Gastroesophageal sphincter (tissue), 4 donors: ENCODE measurements at regions not wholly inside any gene's neighbourhood (a gene's known extent, or its start where the extent isn't known, plus 50 kb on each side); places are given as distances from the start of the nearest gene placed in this dataset.

ENCODE experiments used
- ATAC-seq: fragments of 150-250 bp; one replicate; pipeline ENCODE4 v1.9.1; 2016; ENCODE audit warnings: mild to moderate bottlenecking, moderate library complexity
- H3K27ac ChIP-seq, 4 donors: fragments of 200-600 bp; sonication (generic) in 3 of 4; 1 replicate in 3 of 4; 2 replicates in 1 of 4; pipeline ENCODE4 v1.5.1; 2016 to 2019
- H3K27me3 ChIP-seq: fragments of 200-600 bp; sonication (generic); one replicate; pipeline ENCODE4 v1.5.1; 2019
- H3K36me3 ChIP-seq, 2 donors: fragments of 200-600 bp; sonication (generic); one replicate each; pipeline ENCODE4 v1.5.1; 2019; ENCODE audit warnings: control low read depth in 1 of 2
- H3K4me1 ChIP-seq, 3 donors: fragments of 200-600 bp; sonication (generic); 1 replicate in 2 of 3; 2 replicates in 1 of 3; pipeline ENCODE4 v1.5.1; 2016 to 2019; ENCODE audit warnings: control low read depth in 2 of 3
- H3K4me3 ChIP-seq, 2 donors: fragments of 200-600 bp; sonication (generic); one replicate each; pipeline ENCODE4 v1.5.1; 2019; ENCODE audit warnings: mild to moderate bottlenecking in 1 of 2, moderate library complexity in 1 of 2
- H3K9me3 ChIP-seq, 3 donors: fragments of 200-600 bp; sonication (generic); one replicate each; pipeline ENCODE4 v1.5.1; 2017 to 2019; ENCODE audit warnings: control low read depth in 2 of 3
- EP300 ChIP-seq: sonication (generic); formaldehyde crosslinking; IDR thresholded peaks from one replicate; pipeline ENCODE4 v1.6.1; 2017; ENCODE audit warnings: antibody characterized with exemption, mild to moderate bottlenecking
- POLR2A ChIP-seq, 2 donors: fragments of 450-650 bp; IDR thresholded peaks; one replicate each; pipeline ENCODE4 v1.6.1; 2017; ENCODE audit warnings: antibody characterized with exemption in 2 of 2, mild to moderate bottlenecking in 2 of 2, moderate library complexity in 1 of 2
- POLR2AphosphoS5 ChIP-seq: sonication (generic); formaldehyde crosslinking; IDR thresholded peaks from one replicate; pipeline ENCODE4 v1.6.1; 2017; ENCODE audit warnings: antibody characterized with exemption
- WGBS, 2 donors: methylation state at CpG; one replicate each; pipeline ENCODE4 v1.1.5; 2018; ENCODE audit warnings: low coverage in 1 of 2; 5-methylcytosine and 5-hydroxymethylcytosine counted together
- TF ChIP-seq, protein P1 (sequence below), 4 experiments: fragments of 200-600 bp in 2 of 4; fragments of 450-650 bp in 2 of 4; sonication (generic) in 1 of 4; IDR thresholded peaks; one replicate each; pipeline ENCODE4 v1.5.1; 2017 to 2019; ENCODE audit warnings: antibody characterized with exemption in 4 of 4, mild to moderate bottlenecking in 2 of 4, moderate library complexity in 2 of 4

- no peak overlapping the region for H3K4me3 ChIP-seq
- TF ChIP-seq, protein P1, sequence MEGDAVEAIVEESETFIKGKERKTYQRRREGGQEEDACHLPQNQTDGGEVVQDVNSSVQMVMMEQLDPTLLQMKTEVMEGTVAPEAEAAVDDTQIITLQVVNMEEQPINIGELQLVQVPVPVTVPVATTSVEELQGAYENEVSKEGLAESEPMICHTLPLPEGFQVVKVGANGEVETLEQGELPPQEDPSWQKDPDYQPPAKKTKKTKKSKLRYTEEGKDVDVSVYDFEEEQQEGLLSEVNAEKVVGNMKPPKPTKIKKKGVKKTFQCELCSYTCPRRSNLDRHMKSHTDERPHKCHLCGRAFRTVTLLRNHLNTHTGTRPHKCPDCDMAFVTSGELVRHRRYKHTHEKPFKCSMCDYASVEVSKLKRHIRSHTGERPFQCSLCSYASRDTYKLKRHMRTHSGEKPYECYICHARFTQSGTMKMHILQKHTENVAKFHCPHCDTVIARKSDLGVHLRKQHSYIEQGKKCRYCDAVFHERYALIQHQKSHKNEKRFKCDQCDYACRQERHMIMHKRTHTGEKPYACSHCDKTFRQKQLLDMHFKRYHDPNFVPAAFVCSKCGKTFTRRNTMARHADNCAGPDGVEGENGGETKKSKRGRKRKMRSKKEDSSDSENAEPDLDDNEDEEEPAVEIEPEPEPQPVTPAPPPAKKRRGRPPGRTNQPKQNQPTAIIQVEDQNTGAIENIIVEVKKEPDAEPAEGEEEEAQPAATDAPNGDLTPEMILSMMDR (IDR thresholded peaks at IDR 0.05) = no peak
- TF ChIP-seq EP300 (no peak), POLR2AphosphoS5 (no peak), POLR2A (IDR thresholded peaks at IDR 0.05) (no peak)
- no peaks in the 10 kb centered on the region for H3K36me3 ChIP-seq
- no peaks in the 10 kb centered on the region for H3K4me1 ChIP-seq
- no peaks in the 10 kb centered on the region for H3K27me3 ChIP-seq
- no peaks in the 10 kb centered on the region for H3K9me3 ChIP-seq
- no peak overlapping the region for H3K27ac ChIP-seq
- 94 to 95% methylated on average over 4 of the region's 8 CpGs for WGBS, 2 donors
- no peak for ATAC-seq
Observed at GRCh38 chr10:128867819-128868218, 599.2 kb upstream of the MGMT start.

GRCh38 chr10:128868481-128868880, 598.6 kb upstream of the MGMT start:
- TF ChIP-seq EP300 = no peak
- no peak for TF ChIP-seq POLR2A (IDR thresholded peaks at IDR 0.05)
- TF ChIP-seq, protein P1 (IDR thresholded peaks at IDR 0.05) = no peak
- no peak for TF ChIP-seq POLR2AphosphoS5
- H3K4me1 ChIP-seq = no peaks in the 10 kb centered on the region
- ATAC-seq = no peak
- H3K27ac ChIP-seq = no peak overlapping the region
- no peaks in the 10 kb centered on the region for H3K27me3 ChIP-seq
- H3K9me3 ChIP-seq = no peaks in the 10 kb centered on the region
- H3K4me3 ChIP-seq = no peak overlapping the region
- H3K36me3 ChIP-seq = no peaks in the 10 kb centered on the region
- 86 to 100% methylated on average over 3 of the region's 3 CpGs for WGBS, 2 donors

- H3K9me3 ChIP-seq = no peaks in the 10 kb centered on the region
- ATAC-seq = no peak
Observed at GRCh38 chr10:128869101-128869749, 597.8 kb upstream of the MGMT start.

GRCh38 chr10:128870830-128871597, 596.0 kb upstream of the MGMT start:
- ATAC-seq = no peak
- H3K27me3 ChIP-seq = no peaks in the 10 kb centered on the region
- no peak overlapping the region for H3K4me3 ChIP-seq
- 85 to 89% methylated on average over 5 to 8 of the region's 11 CpGs for WGBS, 2 donors
- TF ChIP-seq POLR2A (IDR thresholded peaks at IDR 0.05) (no peak), EP300 (no peak)
- TF ChIP-seq, protein P1 (IDR thresholded peaks at IDR 0.05) = no peak
- H3K36me3 ChIP-seq = no peaks in the 10 kb centered on the region
- no peak overlapping the region for H3K27ac ChIP-seq
- H3K4me1 ChIP-seq = no peaks in the 10 kb centered on the region
- H3K9me3 ChIP-seq = no peaks in the 10 kb centered on the region

More at GRCh38 chr10:128869101-128869749, 597.8 kb upstream of the MGMT start:
- WGBS, 2 donors = 41 to 54% methylated on average over 6 to 11 of the region's 15 CpGs
- TF ChIP-seq POLR2A (IDR thresholded peaks at IDR 0.05) = no peak
- TF ChIP-seq POLR2AphosphoS5 = no peak
- TF ChIP-seq, protein P1 (IDR thresholded peaks at IDR 0.05) = no peak
- no peak for TF ChIP-seq EP300
- Histone ChIP-seq H3K27me3 (no peaks in the 10 kb centered on the region), H3K4me3 (no peak overlapping the region), H3K36me3 (no peaks in the 10 kb centered on the region), H3K27ac (no peak overlapping the region), H3K4me1 (no peaks in the 10 kb centered on the region)
